ENCODE measurements at regions not wholly inside any gene's neighbourhood (a gene's known extent, or its start where the extent isn't known, plus 50 kb on each side); places are given as distances from the start of the nearest gene placed in this dataset.
"Not testable (repeated sequence)": the region's sequence is repeated elsewhere in the genome, so short reads cannot be mapped to it uniquely, and the experiment has no call there.

GRCh38 chr1:96588416-96588995 lies 133.1 kb upstream of the PTBP2 start:
- DNase-seq (ENCODE audit: low read depth in 3 of 3), result no peak

- DNase-seq (ENCODE audit: low read depth in 3 of 3), result not testable (repeated sequence)
Observed at GRCh38 chr1:96595530-96595929, 126.1 kb upstream of the PTBP2 start.

GRCh38 chr1:96596226-96596922 lies 125.2 kb upstream of the PTBP2 start:
- DNase-seq (ENCODE audit: low read depth in 3 of 3), result peak in 1 of 3 experiments; percentile 8

DNA sequence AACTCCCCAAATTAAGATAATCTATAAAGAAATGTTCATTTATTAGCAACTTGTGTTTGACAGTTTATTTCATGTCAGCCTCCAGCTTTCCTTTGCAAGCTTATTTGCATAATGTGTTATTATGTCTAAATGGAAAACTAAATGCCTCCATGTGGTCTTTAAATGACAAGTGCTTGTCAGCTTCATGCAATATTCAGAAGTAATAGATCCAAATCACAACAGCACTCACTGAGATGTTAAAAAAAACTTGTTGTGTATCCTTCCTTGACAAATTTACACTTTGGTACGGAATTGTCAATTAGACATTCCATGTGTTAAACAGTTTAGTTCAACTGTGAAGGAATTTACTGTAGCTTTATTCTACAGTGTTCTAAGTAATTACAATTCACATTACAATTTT lies 124.4 kb upstream of the PTBP2 start:
- no peak for DNase-seq (ENCODE audit: low read depth in 3 of 3)

GRCh38 chr1:96598416-96599168 lies 123.0 kb upstream of the PTBP2 start:
- no peak for DNase-seq (ENCODE audit: low read depth in 3 of 3)

DNA sequence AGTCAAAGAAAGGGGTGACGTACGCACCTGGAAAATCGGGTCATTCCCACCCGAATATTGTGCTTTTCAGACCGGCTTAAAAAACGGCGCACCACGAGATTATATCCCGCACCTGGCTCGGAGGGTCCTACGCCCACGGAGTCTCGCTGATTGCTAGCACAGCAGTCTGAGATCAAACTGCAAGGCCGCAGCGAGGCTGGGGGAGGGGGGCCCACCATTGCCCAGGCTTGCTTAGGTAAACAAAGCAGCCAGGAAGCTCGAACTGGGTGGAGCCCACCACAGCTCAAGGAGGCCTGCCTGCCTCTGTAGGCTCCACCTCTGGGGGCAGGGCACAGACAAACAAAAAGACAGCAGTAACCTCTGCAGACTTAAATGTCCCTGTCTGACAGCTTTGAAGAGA lies 117.0 kb upstream of the PTBP2 start:
- DNase-seq (ENCODE audit: low read depth in 3 of 3), result not testable (repeated sequence)

- not testable (repeated sequence) for DNase-seq (ENCODE audit: low read depth in 3 of 3)
Observed at GRCh38 chr1:96617375-96617774, 104.2 kb upstream of the PTBP2 start.

- no peak for DNase-seq (ENCODE audit: low read depth in 3 of 3)
Observed at GRCh38 chr1:96632045-96632664, 89.4 kb upstream of the PTBP2 start.

DNA sequence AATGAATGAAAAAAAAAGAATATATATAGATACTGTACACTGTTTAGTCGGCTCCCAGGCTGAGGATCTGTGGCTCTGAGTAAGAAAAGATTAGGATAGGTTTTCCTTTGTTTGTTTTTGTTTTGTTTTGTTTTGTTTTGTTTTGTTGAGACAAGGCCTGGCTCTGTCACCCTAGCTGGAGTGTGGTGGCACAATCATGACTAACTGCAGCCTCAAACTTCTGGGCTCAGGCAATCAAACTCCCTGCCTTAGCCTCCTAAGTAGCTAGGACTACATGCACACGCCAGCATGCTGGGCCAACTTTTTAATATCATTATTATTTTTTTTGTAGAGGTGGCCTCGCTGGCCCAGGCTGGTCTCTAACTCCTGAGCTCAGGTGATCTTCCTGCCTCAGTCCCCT lies 87.9 kb upstream of the PTBP2 start:
- no peak for DNase-seq (ENCODE audit: low read depth in 3 of 3)

DNA sequence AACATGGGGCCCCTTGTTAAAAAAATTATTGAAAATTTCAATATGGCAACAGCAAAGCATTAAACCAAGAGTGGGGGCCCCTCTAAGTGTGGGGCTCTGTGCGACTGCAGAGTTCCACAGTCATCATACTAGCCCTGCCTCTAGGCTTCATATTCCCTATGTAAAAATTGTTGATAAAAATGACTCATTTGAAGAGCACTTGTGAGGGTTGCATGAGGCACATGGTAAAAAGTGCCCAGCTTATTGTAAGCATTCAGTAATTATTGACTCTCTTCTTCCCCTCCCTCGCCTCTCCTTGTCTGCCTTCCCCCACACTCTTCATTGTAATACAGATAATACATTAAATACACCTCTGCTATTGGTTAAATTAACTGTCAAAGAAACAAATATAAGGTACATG lies 86.7 kb upstream of the PTBP2 start:
- DNase-seq (ENCODE audit: low read depth in 3 of 3), result no peak

- DNase-seq (ENCODE audit: low read depth in 3 of 3), result no peak
Observed at GRCh38 chr1:96641282-96641681, 80.3 kb upstream of the PTBP2 start.

DNA sequence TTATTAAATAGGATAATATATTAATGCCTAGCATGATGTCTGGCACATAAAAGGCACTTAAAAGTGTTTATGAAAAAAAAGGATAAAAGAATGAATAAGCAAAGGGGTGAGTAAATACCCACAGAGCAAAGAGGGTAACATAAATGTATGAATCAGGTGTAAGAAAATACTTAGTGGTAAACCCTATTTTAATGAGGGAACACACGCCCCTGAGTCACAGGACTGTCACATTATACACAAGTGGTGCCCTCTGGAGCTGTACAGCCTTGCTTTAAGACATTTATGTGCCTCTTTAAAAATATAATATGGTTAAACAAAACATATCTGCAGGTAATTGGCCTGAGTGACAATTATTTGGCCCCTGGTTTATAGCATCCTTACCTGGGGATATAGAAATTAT lies 78.1 kb upstream of the PTBP2 start:
- DNase-seq (ENCODE audit: low read depth in 3 of 3), result no peak

- DNase-seq (ENCODE audit: low read depth in 3 of 3), result no peak
Observed at GRCh38 chr1:96649301-96649700, 72.3 kb upstream of the PTBP2 start.

DNA sequence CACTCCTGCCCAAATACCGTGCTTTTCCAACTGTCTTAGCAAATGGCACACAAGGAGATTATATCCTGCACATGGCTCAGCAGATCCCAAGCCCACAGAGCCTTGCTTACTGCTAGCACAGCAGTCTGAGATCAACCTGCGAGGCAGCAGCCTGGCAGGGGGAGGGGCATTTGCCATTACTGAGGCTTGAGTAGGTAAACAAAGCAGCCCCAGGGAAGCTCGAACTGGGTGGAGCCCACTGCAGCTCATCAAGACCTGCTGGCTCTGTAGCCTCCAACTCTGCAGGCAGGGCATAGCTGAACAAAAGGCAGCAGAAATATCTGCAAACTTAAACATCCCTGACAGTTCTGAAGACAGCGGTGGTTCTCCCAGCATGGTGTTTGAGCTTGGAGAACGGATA lies 70.1 kb upstream of the PTBP2 start:
- no peak for DNase-seq (ENCODE audit: low read depth in 3 of 3)

DNA sequence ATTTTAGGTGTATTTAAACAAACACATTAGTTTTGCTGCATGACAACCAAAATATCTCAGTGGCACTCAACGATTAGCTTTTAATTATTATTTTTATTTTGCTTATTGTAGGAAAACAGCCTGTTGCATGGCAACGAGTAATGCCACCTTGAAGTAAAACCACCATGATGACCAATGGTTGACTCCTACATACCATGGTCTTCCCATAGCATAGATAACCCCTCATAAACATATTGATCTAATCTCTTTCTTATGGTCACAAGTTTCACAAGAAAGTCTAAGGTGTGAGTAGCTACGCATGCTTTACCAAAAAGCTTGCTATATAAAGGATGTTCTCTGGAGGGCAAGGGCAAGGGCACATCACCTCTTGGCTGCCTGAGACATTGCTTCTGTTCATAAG lies 61.5 kb upstream of the PTBP2 start:
- DNase-seq (ENCODE audit: low read depth in 3 of 3), result no peak

DNA sequence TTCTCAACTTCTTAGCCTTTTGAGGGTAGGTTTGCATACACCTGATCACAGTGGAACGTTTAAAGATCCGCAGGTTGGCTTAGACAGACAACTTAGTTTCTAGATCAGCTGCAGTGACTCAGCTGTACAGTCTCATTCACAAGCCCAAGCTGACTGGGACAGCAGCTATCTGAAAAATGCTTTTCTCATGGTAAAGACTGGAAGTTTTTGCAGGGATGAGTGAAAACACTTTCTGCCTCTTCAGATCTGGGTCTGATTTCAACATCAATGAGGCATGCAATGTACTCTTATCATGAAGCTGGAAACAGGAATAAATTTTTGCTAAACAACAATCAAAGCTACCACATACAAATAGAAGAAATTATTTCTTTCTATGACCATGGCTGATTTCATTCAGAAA lies 61.1 kb upstream of the PTBP2 start:
- no peak for DNase-seq (ENCODE audit: low read depth in 3 of 3)

All from stimulated activated CD4-positive, alpha-beta T cell treated with anti-CD3 and anti-CD28 coated beads, TNF-alpha, amount 100 ng/mL, for 24 hours (primary cell).